GM12878 (cell line): ENCODE measurements at regions not wholly inside any gene's neighbourhood (a gene's known extent, or its start where the extent isn't known, plus 50 kb on each side); places are given as distances from the start of the nearest gene placed in this dataset.

Experiments
- ATAC-seq: fragments of 200-7000 bp; cut with Tn5 transposase; 3 replicates; pipeline ENCODE4 v1.9.1; 2020; ENCODE audit warnings: mild to moderate bottlenecking, moderate library complexity
- BruUV-seq: library from RNA; stranded (reverse); fragments of 400-500 nt; replicated peaks from 2 replicates; lab custom pipeline; 2021; lab: Mats Ljungman, UMichigan
- CTCF ChIA-PET: fragments of 300-600 bp; sonication (Branson Sonifier 250); formaldehyde crosslinking; extraction: SDS; loops from one replicate; lab custom pipeline; 2021; ENCODE audit warnings: inconsistent platforms; lab: Yijun Ruan, JAX
- POLR2A ChIA-PET: fragments of 350-600 bp; formaldehyde crosslinking; extraction: SDS; loops from one replicate; lab custom pipeline; 2021; ENCODE audit warnings: inconsistent platforms; lab: Charles Lee
- RAD21 ChIA-PET: fragments of 300-600 bp; sonication (Branson Sonifier 250); formaldehyde crosslinking; loops from one replicate; lab custom pipeline; 2023; ENCODE audit warnings: antibody characterized with exemption; ENCODE audit not compliant: unreplicated experiment; lab: Charles Lee
- SMC1A ChIA-PET: fragments of 300-600 bp; sonication (Branson Sonifier 250); formaldehyde crosslinking; loops from one replicate; lab custom pipeline; 2023; ENCODE audit not compliant: unreplicated experiment, uncharacterized antibody; lab: Charles Lee
- DNase-seq: peaks from one replicate; pipeline ENCODE4 v3.0.0-alpha.2; 2011; ENCODE audit warnings: low read depth, low spot score
- FAIRE-seq: peaks from 3 replicates; lab custom pipeline; 2011; peaks lifted over from hg19 to GRCh38; lab: Jason Lieb, UNC
- H2AFZ ChIP-seq: 2 replicates; pipeline ENCODE4 v1.6.0; 2011; ENCODE audit warnings: low read depth, low read length, control low read depth; ENCODE audit not compliant: control insufficient read depth
- H3K27ac ChIP-seq: 2 replicates; pipeline ENCODE4 v1.5.1; 2011; ENCODE audit warnings: control low read depth; ENCODE audit not compliant: control insufficient read depth, insufficient read depth
- H3K27me3 ChIP-seq, 2 experiments: replicated peaks in 1 of 2; 2 replicates each; pipeline versions ENCODE4 v1.6.0 to v1.6.1; 2011; ENCODE audit warnings: low read length in 1 of 2; ENCODE audit not compliant: control insufficient read depth in 2 of 2, insufficient read depth in 2 of 2
- H3K36me3 ChIP-seq, 2 experiments: 2 replicates each; pipeline ENCODE4 v1.5.1; 2011; ENCODE audit warnings: low read length in 1 of 2; ENCODE audit not compliant: control insufficient read depth in 2 of 2, insufficient read depth in 2 of 2
- H3K4me1 ChIP-seq: 2 replicates; pipeline ENCODE4 v1.6.1; 2011; ENCODE audit warnings: mild to moderate bottlenecking, low read length, moderate library complexity, mixed read lengths; ENCODE audit not compliant: control insufficient read depth, insufficient read depth
- H3K4me2 ChIP-seq: 2 replicates; pipeline ENCODE4 v1.6.0; 2011; ENCODE audit warnings: control low read depth; ENCODE audit not compliant: control insufficient read depth, insufficient read depth
- H3K4me3 ChIP-seq: fragments of 200-600 bp; sonication (generic); 2 replicates; pipeline ENCODE4 v1.5.1; 2016
- H3K79me2 ChIP-seq: 2 replicates; pipeline ENCODE4 v1.6.0; 2011; ENCODE audit warnings: low read length; ENCODE audit not compliant: control insufficient read depth, insufficient read depth
- H3K9ac ChIP-seq: 2 replicates; pipeline ENCODE4 v1.8.0; 2011; ENCODE audit warnings: low read length, control low read depth, mixed read lengths; ENCODE audit not compliant: control insufficient read depth, insufficient read depth
- H3K9me3 ChIP-seq: replicated peaks from 3 replicates; pipeline ENCODE4 v1.5.1; 2011; ENCODE audit warnings: mild to moderate bottlenecking, low read length; ENCODE audit not compliant: control insufficient read depth, insufficient read depth
- H4K20me1 ChIP-seq: 2 replicates; pipeline ENCODE4 v1.6.0; 2011; ENCODE audit not compliant: control insufficient read depth, insufficient read depth
- CBFB ChIP-seq: IDR thresholded peaks from 2 replicates; pipeline ENCODE4 v1.6.1; 2016; ENCODE audit warnings: antibody characterized with exemption, low read depth
- EGR1 ChIP-seq, 2 experiments: IDR thresholded peaks; 1 replicate in 1 of 2; 2 replicates in 1 of 2; pipeline ENCODE4 v1.6.1; 2011 to 2012; ENCODE audit warnings: low read depth in 2 of 2, low read length in 2 of 2, borderline replicate concordance in 1 of 2, mild to moderate bottlenecking in 1 of 2, moderate library complexity in 1 of 2
- EP300 ChIP-seq, 2 experiments: fragments of 150-350 bp in 1 of 2; IDR thresholded peaks; 2 replicates each; pipeline ENCODE4 v1.6.1; 2011 to 2012; ENCODE audit warnings: low read depth in 2 of 2, low read length in 2 of 2, borderline replicate concordance in 1 of 2, improper control_type of control experiment in 1 of 2, inconsistent platforms in 1 of 2; ENCODE audit not compliant: control insufficient read depth in 1 of 2
- HDGF ChIP-seq: fragments of 450-650 bp; IDR thresholded peaks from 2 replicates; pipeline ENCODE4 v1.6.1; 2016; ENCODE audit warnings: antibody characterized with exemption
- MYB ChIP-seq: fragments of 150-350 bp; IDR thresholded peaks from 2 replicates; pipeline ENCODE4 v1.6.1; 2014; ENCODE audit warnings: mild to moderate bottlenecking, low read depth, low read length, borderline replicate concordance
- POLR2A ChIP-seq: IDR thresholded peaks from 2 replicates; pipeline ENCODE4 v1.6.1; 2011; ENCODE audit warnings: low read depth, mild to moderate bottlenecking, low read length
- POLR2AphosphoS5 ChIP-seq: IDR thresholded peaks from 2 replicates; pipeline ENCODE4 v1.6.1; 2011; ENCODE audit warnings: mild to moderate bottlenecking, low read length, inconsistent platforms
- SREBF1 ChIP-seq: IDR thresholded peaks from 2 replicates; pipeline ENCODE4 v1.6.1; 2012; ENCODE audit warnings: mild to moderate bottlenecking, low read length
- ZNF217 ChIP-seq: fragments of 450-650 bp; IDR thresholded peaks from 2 replicates; pipeline ENCODE4 v1.6.1; 2017; ENCODE audit warnings: antibody characterized with exemption, mild to moderate bottlenecking
- WGBS: methylation state at CpG from one replicate; pipeline ENCODE4 v1.1.6; 2016; ENCODE audit warnings: low lambda C conversion rate; ENCODE audit not compliant: insufficient replicate concordance, insufficient coverage; ENCODE audit errors: missing lambda C conversion rate; 5-methylcytosine and 5-hydroxymethylcytosine counted together
- in situ Hi-C: fragments of 300-500 bp; cut with MboI; formaldehyde crosslinking; loops from 9 replicates; pipeline ENCODE4 v1.14.3; 2018; ENCODE audit warnings: mixed read lengths
- intact Hi-C: fragments of 100-400 bp; cut with micrococcal nuclease; formaldehyde crosslinking; loops from one replicate; pipeline ENCODE4 v1.14.2; 2022; ENCODE audit not compliant: unreplicated experiment
- TF ChIP-seq, protein P1 (sequence below): fragments of 450-650 bp; IDR thresholded peaks from 2 replicates; pipeline ENCODE4 v1.6.1; 2018; ENCODE audit warnings: mild to moderate bottlenecking, low read depth, moderate library complexity; ENCODE audit not compliant: partially characterized antibody
- TF ChIP-seq, protein P2 (sequence below), 3 experiments: IDR thresholded peaks in 2 of 3; conservative IDR thresholded peaks in 1 of 3; 2 replicates each; pipeline ENCODE4 v1.5.1; 2011; ENCODE audit warnings: low read depth in 3 of 3, low read length in 3 of 3, mild to moderate bottlenecking in 3 of 3, control low read depth in 2 of 3, moderate library complexity in 2 of 3, inconsistent platforms in 1 of 3, mixed read lengths in 1 of 3; ENCODE audit not compliant: control insufficient read depth in 2 of 3, insufficient read depth in 1 of 3; ENCODE audit errors: extremely low read depth in 1 of 3
- TF ChIP-seq, protein P3 (sequence below): fragments of 450-650 bp; IDR thresholded peaks from 2 replicates; pipeline ENCODE4 v1.6.1; 2017; ENCODE audit warnings: mild to moderate bottlenecking, moderate library complexity

DNA sequence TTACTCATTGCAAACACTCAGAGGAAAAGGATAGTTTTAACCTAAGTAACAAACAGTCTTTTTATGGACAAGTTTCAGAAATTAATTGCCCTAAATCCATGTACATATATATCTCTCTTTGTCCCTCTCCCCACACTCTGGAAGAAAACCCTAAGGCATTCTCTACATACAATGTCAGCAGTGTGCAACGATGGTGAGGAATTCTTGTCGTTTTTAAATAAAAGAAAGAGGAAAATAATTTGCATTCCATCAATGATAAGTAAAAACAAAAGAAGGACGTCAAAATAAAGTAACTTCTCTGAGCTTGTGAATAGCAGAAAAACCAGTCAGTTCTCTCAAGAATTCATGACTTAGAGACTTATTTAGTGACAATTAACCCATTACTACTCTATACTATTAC is 550.5 kb upstream of the DIPK2B start:
- Histone ChIP-seq H4K20me1 (no peaks in the 10 kb centered on the region), H2AFZ (no peak overlapping the region), H3K4me3 (no peak overlapping the region), H3K79me2 (no peaks in the 10 kb centered on the region), H3K4me2 (no peak overlapping the region), H3K9me3 (no peaks in the 10 kb centered on the region), H3K27ac (no peak overlapping the region), H3K36me3 (no peaks in the 10 kb centered on the region), H3K4me1 (no peaks in the 10 kb centered on the region), H3K9ac (no peak overlapping the region), H3K27me3 (no peaks in the 10 kb centered on the region)
- TF ChIP-seq HDGF = no peak
- TF ChIP-seq POLR2A = no peak
- TF ChIP-seq EP300 (IDR thresholded peaks at IDR 0.05; ENCODE audit: borderline replicate concordance in 1 of 2, control insufficient read depth in 1 of 2, low read depth in 2 of 2, low read length in 2 of 2) = no peak
- TF ChIP-seq, protein P1, sequence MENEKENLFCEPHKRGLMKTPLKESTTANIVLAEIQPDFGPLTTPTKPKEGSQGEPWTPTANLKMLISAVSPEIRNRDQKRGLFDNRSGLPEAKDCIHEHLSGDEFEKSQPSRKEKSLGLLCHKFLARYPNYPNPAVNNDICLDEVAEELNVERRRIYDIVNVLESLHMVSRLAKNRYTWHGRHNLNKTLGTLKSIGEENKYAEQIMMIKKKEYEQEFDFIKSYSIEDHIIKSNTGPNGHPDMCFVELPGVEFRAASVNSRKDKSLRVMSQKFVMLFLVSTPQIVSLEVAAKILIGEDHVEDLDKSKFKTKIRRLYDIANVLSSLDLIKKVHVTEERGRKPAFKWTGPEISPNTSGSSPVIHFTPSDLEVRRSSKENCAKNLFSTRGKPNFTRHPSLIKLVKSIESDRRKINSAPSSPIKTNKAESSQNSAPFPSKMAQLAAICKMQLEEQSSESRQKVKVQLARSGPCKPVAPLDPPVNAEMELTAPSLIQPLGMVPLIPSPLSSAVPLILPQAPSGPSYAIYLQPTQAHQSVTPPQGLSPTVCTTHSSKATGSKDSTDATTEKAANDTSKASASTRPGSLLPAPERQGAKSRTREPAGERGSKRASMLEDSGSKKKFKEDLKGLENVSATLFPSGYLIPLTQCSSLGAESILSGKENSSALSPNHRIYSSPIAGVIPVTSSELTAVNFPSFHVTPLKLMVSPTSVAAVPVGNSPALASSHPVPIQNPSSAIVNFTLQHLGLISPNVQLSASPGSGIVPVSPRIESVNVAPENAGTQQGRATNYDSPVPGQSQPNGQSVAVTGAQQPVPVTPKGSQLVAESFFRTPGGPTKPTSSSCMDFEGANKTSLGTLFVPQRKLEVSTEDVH = no peak
- TF ChIP-seq CBFB = no peak
- TF ChIP-seq, protein P2, sequence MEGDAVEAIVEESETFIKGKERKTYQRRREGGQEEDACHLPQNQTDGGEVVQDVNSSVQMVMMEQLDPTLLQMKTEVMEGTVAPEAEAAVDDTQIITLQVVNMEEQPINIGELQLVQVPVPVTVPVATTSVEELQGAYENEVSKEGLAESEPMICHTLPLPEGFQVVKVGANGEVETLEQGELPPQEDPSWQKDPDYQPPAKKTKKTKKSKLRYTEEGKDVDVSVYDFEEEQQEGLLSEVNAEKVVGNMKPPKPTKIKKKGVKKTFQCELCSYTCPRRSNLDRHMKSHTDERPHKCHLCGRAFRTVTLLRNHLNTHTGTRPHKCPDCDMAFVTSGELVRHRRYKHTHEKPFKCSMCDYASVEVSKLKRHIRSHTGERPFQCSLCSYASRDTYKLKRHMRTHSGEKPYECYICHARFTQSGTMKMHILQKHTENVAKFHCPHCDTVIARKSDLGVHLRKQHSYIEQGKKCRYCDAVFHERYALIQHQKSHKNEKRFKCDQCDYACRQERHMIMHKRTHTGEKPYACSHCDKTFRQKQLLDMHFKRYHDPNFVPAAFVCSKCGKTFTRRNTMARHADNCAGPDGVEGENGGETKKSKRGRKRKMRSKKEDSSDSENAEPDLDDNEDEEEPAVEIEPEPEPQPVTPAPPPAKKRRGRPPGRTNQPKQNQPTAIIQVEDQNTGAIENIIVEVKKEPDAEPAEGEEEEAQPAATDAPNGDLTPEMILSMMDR (IDR thresholded peaks at IDR 0.05 in 2 of 3, conservative IDR thresholded peaks at IDR 0.05 in 1 of 3; ENCODE audit: control insufficient read depth in 2 of 3, extremely low read depth in 1 of 3, insufficient read depth in 1 of 3, low read depth in 3 of 3, low read length in 3 of 3) = no peak
- no peak for TF ChIP-seq MYB
- TF ChIP-seq EGR1 (IDR thresholded peaks at IDR 0.05; ENCODE audit: borderline replicate concordance in 1 of 2, low read depth in 2 of 2, low read length in 2 of 2) = no peak
- TF ChIP-seq POLR2AphosphoS5 = no peak
- TF ChIP-seq, protein P3, sequence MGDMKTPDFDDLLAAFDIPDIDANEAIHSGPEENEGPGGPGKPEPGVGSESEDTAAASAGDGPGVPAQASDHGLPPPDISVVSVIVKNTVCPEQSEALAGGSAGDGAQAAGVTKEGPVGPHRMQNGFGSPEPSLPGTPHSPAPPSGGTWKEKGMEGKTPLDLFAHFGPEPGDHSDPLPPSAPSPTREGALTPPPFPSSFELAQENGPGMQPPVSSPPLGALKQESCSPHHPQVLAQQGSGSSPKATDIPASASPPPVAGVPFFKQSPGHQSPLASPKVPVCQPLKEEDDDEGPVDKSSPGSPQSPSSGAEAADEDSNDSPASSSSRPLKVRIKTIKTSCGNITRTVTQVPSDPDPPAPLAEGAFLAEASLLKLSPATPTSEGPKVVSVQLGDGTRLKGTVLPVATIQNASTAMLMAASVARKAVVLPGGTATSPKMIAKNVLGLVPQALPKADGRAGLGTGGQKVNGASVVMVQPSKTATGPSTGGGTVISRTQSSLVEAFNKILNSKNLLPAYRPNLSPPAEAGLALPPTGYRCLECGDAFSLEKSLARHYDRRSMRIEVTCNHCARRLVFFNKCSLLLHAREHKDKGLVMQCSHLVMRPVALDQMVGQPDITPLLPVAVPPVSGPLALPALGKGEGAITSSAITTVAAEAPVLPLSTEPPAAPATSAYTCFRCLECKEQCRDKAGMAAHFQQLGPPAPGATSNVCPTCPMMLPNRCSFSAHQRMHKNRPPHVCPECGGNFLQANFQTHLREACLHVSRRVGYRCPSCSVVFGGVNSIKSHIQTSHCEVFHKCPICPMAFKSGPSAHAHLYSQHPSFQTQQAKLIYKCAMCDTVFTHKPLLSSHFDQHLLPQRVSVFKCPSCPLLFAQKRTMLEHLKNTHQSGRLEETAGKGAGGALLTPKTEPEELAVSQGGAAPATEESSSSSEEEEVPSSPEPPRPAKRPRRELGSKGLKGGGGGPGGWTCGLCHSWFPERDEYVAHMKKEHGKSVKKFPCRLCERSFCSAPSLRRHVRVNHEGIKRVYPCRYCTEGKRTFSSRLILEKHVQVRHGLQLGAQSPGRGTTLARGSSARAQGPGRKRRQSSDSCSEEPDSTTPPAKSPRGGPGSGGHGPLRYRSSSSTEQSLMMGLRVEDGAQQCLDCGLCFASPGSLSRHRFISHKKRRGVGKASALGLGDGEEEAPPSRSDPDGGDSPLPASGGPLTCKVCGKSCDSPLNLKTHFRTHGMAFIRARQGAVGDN = no peak
- no peak for TF ChIP-seq ZNF217
- TF ChIP-seq SREBF1 = no peak
- DNase-seq (no peak), FAIRE-seq (no peak), ATAC-seq (no peak)
- 31% methylated on average over 3 of the region's 3 CpGs for whole genome bisulfite sequencing
- ChIA-PET RAD21 (interaction anchor here (2.1 kb wide), 1 partner anchor 15 kb away, joined by 5 read pairs; no protein-coding TSS in a partner anchor), SMC1A (no interaction called here), CTCF (interaction anchor here (1.0 kb wide), 1 partner anchor 229 kb away, joined by 3 read pairs; no protein-coding TSS in a partner anchor), POLR2A (interaction anchor here (1.0 kb wide), 1 partner anchor 15 kb away, joined by 3 read pairs; no protein-coding TSS in a partner anchor)
- intact Hi-C loops (loop anchor here (5.0 kb wide), 1 partner anchor 129 kb away; no protein-coding TSS in a partner anchor), in situ Hi-C loops (loop anchor here (25.0 kb wide), 1 partner anchor 864 kb away; no protein-coding TSS in a partner anchor)
- BruUV-seq = no TSS peak
